ENCODE measurements at regions not wholly inside any gene's neighbourhood (a gene's known extent, or its start where the extent isn't known, plus 50 kb on each side); places are given as distances from the start of the nearest gene placed in this dataset.

DNA sequence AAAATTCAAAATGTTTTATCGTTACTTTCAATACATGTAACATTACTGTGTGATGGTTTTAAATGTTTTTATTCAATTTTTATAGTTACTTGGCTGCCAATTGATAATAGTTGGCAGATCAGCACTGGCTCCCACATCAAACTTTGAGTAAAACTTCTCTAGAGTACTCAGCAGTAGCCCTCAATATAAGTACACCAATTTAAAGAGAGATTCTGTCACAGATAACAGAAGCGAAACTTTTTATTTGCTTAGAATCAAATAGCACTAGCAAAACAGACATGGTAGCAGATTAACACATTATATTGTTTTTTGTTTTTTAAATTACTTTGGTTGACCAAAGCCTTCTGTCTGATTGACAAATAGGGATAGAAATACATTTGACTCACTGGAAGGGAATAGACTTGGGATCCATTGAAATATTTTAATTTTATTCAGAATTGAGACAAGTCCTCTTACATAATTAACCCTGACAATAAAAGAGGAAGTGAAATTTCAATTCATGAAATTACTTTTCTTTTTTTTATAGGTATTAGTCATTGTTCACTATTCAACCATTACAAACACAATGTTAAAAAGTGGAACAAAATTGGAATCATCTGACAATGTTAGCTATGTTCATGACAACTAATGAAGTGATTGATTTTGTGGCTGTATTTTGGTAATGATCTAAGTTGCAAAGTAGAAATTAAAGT, 554.9 kb downstream of the KLHL4 start:
- no peak overlapping the region for H3K27ac ChIP-seq
- no peaks in the 10 kb centered on the region for H3K27me3 ChIP-seq (ENCODE audit: low read depth)
- no peaks in the 10 kb centered on the region for H3K9me3 ChIP-seq
- intact Hi-C loops (cut with DNase I) = no loop called here
- no peaks in the 10 kb centered on the region for H3K36me3 ChIP-seq
- H3K4me3 ChIP-seq = no peak overlapping the region
- TF ChIP-seq, protein P1, sequence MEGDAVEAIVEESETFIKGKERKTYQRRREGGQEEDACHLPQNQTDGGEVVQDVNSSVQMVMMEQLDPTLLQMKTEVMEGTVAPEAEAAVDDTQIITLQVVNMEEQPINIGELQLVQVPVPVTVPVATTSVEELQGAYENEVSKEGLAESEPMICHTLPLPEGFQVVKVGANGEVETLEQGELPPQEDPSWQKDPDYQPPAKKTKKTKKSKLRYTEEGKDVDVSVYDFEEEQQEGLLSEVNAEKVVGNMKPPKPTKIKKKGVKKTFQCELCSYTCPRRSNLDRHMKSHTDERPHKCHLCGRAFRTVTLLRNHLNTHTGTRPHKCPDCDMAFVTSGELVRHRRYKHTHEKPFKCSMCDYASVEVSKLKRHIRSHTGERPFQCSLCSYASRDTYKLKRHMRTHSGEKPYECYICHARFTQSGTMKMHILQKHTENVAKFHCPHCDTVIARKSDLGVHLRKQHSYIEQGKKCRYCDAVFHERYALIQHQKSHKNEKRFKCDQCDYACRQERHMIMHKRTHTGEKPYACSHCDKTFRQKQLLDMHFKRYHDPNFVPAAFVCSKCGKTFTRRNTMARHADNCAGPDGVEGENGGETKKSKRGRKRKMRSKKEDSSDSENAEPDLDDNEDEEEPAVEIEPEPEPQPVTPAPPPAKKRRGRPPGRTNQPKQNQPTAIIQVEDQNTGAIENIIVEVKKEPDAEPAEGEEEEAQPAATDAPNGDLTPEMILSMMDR (IDR thresholded peaks at IDR 0.05) = no peak
- DNase-seq = no peak
- no peaks in the 10 kb centered on the region for H3K4me1 ChIP-seq
- no peak for ATAC-seq

DNA sequence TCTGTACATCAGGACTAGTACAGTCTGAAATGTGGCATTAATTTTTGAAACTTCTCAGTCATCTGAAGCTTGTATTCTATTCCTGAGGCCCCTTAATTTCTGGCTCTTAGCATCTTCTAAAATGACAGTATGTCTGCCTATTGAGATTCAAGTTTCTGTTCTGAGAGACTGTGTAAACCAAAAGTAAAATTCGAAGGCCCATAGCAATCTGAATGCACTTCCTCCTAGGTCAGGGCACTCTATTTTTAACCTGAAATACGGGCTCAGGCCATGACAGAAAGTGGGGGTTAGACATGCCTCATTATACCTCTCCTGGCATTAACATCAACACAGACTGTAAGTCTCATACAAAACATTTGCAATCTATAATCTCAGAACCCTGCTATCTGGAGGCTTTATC, 584.4 kb downstream of the KLHL4 start:
- Histone ChIP-seq H3K4me3 (no peak overlapping the region), H3K27ac (no peak overlapping the region), H3K27me3 (ENCODE audit: low read depth) (no peaks in the 10 kb centered on the region), H3K36me3 (no peaks in the 10 kb centered on the region), H3K4me1 (no peaks in the 10 kb centered on the region), H3K9me3 (no peaks in the 10 kb centered on the region)
- intact Hi-C loops (cut with DNase I) = no loop called here
- TF ChIP-seq, protein P1 (IDR thresholded peaks at IDR 0.05) = no peak
- DNase-seq = no peak
- no peak for ATAC-seq

DNA sequence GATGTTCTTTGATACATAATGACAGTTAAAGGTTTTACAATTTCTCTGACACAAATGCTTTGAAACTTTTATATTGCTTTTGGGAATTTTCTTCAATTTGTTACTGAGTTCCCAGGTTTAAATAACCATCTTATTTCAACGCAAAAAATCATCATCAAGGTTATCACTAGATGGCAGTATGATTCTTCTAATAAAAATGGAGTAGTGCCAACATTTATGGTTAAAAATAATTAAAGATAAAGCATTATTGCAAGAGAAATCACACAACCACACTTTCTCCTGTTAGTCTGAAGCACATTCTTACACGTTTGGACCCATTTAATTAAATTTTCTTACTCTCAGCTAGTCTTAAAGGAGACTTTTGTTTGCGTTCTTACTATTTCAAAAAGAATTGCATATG, 611.3 kb upstream of the CPXCR1 start:
- Histone ChIP-seq H3K4me1 (no peaks in the 10 kb centered on the region), H3K36me3 (no peaks in the 10 kb centered on the region), H3K9me3 (no peaks in the 10 kb centered on the region), H3K27me3 (ENCODE audit: low read depth) (no peaks in the 10 kb centered on the region), H3K4me3 (no peak overlapping the region), H3K27ac (no peak overlapping the region)
- DNase-seq (no peak), ATAC-seq (no peak)
- TF ChIP-seq, protein P1 (IDR thresholded peaks at IDR 0.05) = no peak
- intact Hi-C loops (cut with DNase I) = no loop called here

DNA sequence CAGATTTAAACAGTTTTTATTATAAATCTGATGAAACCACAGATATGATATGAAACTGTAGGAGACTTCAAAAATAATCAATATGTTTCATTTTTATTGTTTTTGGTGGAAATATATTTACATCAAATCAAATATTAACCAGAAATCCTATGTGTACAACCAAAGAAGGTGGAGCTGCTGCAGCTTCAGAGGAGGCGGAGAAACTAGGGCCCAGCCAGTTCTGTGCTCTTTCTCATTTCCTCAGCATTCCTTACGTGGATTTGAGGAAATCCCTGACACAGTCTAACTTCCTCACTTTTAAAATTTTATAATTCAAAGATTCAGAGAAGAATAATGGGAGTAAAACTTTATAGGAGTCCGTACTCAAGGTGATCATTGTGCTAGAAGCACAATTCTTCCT, 610.7 kb upstream of the CPXCR1 start:
- DNase-seq (no peak), ATAC-seq (no peak)
- H3K27me3 ChIP-seq (ENCODE audit: low read depth) = no peaks in the 10 kb centered on the region
- intact Hi-C loops (cut with DNase I) = no loop called here
- no peak overlapping the region for H3K4me3 ChIP-seq
- no peaks in the 10 kb centered on the region for H3K4me1 ChIP-seq
- H3K9me3 ChIP-seq = no peaks in the 10 kb centered on the region
- TF ChIP-seq, protein P1 (IDR thresholded peaks at IDR 0.05) = no peak
- H3K27ac ChIP-seq = no peak overlapping the region
- H3K36me3 ChIP-seq = no peaks in the 10 kb centered on the region

DNA sequence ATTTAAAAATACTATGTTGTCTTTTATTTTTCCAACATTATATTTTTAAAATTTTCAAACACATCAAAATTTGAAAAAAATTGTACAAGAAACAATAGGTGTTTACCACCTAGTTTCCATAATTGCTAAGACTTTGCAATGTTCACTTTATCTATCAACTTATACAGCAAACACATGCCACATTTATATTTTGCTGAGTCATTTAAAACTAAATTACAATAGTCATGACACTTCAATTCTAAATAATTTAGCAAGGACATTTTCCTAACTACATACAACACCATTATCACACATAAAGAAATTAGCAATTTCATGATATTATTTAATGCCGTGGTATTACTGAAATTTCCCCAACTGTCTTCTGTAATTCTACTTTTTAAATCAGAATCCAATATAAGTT, 600.4 kb upstream of the CPXCR1 start:
- ATAC-seq (no peak), DNase-seq (no peak)
- H3K4me1 ChIP-seq = no peaks in the 10 kb centered on the region
- intact Hi-C loops (cut with DNase I) = no loop called here
- H3K27me3 ChIP-seq (ENCODE audit: low read depth) = no peaks in the 10 kb centered on the region
- H3K27ac ChIP-seq = no peak overlapping the region
- H3K4me3 ChIP-seq = no peak overlapping the region
- TF ChIP-seq, protein P1 (IDR thresholded peaks at IDR 0.05) = no peak
- H3K36me3 ChIP-seq = no peaks in the 10 kb centered on the region
- H3K9me3 ChIP-seq = no peaks in the 10 kb centered on the region

Measured in lower lobe of right lung (tissue), 2 donors.